Fibroblast of pulmonary artery (primary cell): ENCODE measurements at regions not wholly inside any gene's neighbourhood (a gene's known extent, or its start where the extent isn't known, plus 50 kb on each side); places are given as distances from the start of the nearest gene placed in this dataset.
"Not testable (repeated sequence)": the region's sequence is repeated elsewhere in the genome, so short reads cannot be mapped to it uniquely, and the experiment has no call there.

Experiments used
- DNase-seq: peaks from one replicate; pipeline ENCODE4 v3.0.0-alpha.2; 2010; ENCODE audit warnings: low read depth
- H3K4me3 ChIP-seq: replicated peaks from 2 replicates; pipeline ENCODE4 v1.5.1; 2011; ENCODE audit warnings: low read depth, mild to moderate bottlenecking, control low read depth, low read length, moderate library complexity
- TF ChIP-seq, protein P1 (sequence below): IDR thresholded peaks from 2 replicates; pipeline ENCODE4 v1.5.1; 2011; ENCODE audit warnings: mild to moderate bottlenecking, control low read depth, low read length, inconsistent platforms; ENCODE audit errors: missing control alignments

DNA sequence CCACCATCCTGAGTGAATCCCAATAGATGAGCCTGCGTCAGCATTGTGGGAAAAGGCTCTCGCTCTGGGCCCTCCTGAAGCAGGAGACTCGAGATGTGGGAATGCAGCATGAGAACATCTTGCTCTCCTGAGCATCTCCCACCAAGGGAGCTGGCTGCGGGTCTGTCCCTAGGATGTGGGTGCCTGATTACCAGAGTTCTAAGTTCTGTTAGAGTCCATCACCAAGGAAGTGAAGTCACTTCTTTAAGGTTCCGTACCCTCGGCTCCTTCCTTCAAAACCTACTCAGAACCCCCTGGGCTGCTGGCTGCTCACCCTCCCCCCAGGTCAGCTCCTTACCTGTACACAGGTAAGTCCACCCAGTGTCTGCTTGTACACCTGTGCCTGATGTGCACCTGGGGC is 100.5 kb upstream of the IGLL5 start:
- DNase-seq, result no peak
- no peak overlapping the region for H3K4me3 ChIP-seq
- TF ChIP-seq, protein P1, sequence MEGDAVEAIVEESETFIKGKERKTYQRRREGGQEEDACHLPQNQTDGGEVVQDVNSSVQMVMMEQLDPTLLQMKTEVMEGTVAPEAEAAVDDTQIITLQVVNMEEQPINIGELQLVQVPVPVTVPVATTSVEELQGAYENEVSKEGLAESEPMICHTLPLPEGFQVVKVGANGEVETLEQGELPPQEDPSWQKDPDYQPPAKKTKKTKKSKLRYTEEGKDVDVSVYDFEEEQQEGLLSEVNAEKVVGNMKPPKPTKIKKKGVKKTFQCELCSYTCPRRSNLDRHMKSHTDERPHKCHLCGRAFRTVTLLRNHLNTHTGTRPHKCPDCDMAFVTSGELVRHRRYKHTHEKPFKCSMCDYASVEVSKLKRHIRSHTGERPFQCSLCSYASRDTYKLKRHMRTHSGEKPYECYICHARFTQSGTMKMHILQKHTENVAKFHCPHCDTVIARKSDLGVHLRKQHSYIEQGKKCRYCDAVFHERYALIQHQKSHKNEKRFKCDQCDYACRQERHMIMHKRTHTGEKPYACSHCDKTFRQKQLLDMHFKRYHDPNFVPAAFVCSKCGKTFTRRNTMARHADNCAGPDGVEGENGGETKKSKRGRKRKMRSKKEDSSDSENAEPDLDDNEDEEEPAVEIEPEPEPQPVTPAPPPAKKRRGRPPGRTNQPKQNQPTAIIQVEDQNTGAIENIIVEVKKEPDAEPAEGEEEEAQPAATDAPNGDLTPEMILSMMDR, result no peak

DNA sequence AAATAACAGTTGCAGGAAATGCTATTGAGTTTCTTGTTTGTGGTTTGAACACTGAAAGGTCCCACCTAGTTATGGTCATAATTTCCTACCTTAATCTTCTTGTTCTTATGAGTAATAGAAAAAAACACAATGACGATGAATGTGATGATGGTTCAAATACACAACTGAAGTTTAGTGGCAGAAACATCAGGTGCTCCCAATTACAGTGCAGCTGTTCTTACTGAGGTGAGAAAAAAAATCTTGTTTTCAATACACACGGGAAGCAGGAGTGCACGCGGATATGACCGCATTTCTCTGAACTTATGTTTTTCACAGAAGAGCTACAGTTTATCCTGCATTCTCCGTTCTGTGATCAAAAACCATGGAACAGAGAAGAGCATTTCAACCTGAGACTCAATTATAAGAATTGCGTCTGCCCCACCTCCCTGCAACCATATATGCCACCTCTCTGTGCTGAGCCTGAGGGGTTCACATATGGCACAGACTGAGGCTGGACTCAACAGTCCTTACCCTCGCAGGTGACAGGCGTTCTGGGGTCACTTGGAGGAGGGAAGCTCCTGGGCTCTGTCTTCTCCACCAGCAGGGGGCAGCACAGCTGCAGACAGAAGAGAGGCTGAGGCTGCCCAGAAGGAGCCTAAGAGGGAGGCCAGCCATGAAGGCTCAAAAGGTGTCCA is 99.7 kb upstream of the IGLL5 start:
- no peak overlapping the region for H3K4me3 ChIP-seq
- TF ChIP-seq, protein P1, result peak; percentile 96
- peak; percentile 56 for DNase-seq

DNA sequence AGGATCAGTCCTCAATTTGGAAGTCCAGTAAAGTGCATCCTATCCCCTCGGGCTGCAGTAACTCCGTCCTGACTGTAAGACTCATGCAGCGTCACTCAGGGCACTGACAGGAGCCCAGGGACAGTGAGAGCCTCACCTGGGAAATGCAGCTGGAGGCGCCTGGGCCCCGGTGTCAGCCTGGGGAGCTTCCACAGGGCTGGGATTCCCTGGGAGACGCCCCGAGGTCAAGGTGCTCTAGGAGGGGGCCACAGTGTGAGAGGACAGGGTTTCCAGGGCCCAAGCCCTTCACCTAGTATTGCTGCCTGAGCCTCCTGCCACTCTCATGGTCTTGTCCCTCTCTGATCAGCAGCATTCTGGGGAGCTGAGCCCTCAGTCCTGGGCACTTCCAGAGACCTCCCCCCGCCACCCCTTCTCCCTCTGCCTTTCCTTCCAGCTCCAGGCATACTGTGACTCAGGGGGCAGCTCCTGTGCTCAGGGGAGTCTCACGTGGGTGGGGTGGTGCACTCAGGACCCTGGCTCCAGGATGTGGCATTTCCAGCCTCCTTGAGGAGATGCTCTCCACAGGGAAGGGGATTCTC is 99.1 kb upstream of the IGLL5 start:
- TF ChIP-seq, protein P1, result no peak
- DNase-seq, result no peak
- H3K4me3 ChIP-seq, result no peak overlapping the region

DNA sequence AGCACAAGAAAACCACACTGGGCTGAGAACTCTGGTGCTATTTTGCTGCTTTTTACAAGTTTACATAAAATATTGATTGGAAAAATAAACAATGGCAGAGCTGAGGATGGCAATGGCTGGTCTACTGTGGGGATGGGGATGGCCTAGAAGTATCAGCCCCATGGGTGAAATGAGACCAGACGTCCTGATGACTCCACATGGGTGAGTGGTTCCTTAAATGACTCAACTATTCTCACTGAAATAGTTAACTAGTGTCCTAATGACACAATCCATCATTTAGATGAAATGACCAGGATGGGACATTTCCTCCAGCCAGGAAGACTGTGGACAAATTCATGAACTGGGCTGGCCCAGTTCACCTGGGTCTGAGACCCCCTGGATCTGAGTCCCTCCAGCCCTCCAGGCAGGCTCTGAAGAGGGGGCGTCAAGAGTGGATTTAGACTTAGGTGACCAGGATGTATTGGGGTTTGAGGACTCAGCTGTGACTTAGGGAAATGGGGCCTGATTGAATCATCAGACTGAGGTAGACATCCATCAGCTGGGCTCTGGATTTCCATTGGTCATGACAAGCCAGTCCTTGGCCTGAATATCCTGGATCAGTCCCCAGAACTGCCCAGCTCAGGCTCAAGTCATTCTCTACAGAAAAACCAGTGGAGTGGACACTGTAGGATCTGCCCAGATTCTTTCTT is 98.2 kb upstream of the IGLL5 start:
- TF ChIP-seq, protein P1, result no peak
- H3K4me3 ChIP-seq, result no peak overlapping the region
- no peak for DNase-seq

DNA sequence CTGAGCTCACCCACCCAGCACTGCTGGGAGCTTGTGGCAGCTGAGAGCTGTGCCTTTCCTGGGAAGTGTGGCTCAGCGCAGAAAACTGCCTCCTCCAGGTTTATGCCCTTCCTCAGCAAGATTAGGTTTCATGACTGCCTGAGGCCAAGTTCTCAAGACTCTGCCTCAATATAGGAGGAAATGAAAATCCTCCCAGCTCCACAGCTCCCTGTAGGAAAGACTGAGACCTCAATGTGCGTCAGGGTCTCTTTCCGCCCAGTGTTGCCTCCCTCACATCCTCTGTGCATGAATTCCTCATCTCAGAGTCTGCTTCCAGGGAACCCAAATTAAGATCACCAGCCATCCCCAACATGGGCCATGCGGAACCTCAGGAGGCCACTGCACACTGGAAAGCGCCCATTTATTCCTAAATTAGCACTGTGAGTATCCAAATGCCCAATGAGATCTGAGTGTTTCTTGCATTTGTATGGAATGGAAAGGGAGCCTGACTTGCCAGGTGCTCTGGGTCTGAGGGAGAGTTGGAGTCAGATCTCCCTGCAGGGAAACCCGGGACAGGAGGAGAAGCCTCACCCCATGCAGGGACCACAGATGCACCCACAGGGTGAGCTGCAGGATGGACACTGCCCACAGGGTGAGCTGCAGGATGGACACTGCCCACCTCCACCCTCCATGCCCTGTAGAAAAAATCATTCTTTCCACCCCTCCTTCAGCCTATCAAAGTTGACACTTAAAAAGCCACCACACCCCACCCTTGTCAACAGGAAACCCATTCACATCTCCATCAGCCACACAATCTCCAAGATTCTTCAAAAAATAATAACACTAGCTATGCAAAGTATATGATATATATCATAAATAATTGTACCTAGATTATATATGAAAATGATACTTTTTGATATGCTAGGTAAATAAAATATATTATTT is 97.4 kb upstream of the IGLL5 start:
- TF ChIP-seq, protein P1, result no peak
- DNase-seq, result no peak
- H3K4me3 ChIP-seq, result no peak overlapping the region

DNA sequence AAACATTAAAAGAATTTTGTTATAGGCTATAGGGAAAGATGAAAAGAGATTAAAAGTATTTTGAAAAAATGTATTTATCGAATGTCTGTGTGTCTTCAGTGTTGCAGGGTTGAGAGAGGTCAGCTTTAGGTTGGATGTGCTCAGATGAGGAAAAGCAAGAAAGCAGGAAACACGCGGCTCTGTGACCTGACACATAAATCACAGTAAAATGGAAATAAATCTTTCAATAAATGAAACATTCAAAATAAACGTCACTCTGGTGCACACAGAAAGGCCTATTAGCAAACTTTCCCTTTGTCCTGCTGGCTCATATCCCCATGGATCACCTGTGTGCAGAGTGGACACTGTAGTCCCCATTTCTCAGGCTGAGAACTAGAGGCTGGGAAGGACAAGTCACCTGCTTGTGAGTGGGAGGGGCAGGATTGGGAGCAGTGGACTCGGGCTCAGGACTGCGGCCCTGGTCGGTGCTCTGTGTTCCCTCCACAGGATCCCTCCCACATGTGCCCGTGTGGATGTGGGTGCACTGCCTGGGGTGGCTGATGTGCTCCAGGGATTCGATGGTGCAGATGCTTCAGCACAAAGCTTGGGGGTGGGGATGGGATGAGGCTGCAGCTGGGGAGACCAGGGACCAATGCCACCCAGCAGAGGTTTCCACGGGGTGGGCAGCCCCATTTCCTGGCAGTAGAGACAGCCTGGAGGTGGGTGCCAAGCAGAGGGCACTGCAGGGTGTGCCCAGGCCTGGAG is 96.0 kb upstream of the IGLL5 start:
- H3K4me3 ChIP-seq, result no peak overlapping the region
- TF ChIP-seq, protein P1, result no peak
- no peak for DNase-seq

DNA sequence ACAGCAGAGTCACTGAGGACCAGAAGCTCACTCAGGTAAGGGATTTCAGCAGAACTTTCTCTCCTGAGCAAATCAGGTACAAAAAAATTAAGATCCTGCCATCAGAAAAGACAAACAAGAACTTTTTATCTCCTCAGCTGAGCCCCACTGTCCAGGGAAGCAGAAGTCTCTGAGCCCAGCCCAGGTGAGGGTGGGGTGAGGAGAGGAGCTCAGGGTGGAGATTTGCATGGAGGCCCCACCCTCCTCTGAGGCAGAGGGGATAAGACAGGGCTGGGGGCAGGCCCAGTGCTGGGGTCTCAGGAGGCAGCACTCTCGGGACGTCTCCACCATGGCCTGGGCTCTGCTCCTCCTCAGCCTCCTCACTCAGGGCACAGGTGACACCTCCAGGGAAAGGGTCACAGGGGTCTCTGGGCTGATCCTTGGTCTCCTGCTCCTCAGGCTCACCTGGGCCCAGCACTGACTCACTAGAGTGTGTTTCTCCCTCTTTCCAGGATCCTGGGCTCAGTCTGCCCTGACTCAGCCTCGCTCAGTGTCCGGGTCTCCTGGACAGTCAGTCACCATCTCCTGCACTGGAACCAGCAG is 95.3 kb upstream of the IGLL5 start:
- not testable (repeated sequence) for DNase-seq, H3K4me3 ChIP-seq

DNA sequence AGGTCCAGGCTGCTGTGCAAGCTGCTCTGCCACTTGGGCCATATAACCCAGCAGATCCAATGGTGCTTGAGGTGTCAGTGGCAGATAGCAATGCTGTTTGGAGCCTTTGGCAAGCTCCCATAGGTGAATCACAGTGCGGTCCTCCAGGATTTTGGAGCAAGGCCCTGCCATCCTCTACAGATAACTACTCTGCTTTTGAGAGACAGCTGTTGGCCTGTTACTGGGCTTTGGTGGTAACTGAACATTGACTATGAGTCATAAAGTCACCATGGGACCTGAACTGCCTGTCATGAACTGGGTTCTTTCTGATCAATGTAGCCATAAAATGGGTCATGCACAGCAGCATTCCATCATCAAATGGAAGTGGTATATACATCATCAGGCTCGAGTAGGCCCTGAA is 92.0 kb upstream of the IGLL5 start:
- not testable (repeated sequence) for H3K4me3 ChIP-seq, DNase-seq
